Hepatocyte (in vitro differentiated cells): ENCODE measurements at regions not wholly inside any gene's neighbourhood (a gene's known extent, or its start where the extent isn't known, plus 50 kb on each side); places are given as distances from the start of the nearest gene placed in this dataset.

Source experiments
- EZH2 ChIP-seq: fragments of 200-600 bp; sonication (generic); IDR thresholded peaks from 2 replicates; pipeline ENCODE4 v1.6.1; 2016; ENCODE audit warnings: antibody characterized with exemption, mild to moderate bottlenecking, borderline replicate concordance
- TF ChIP-seq, protein P1 (sequence below): fragments of 200-600 bp; sonication (generic); IDR thresholded peaks from 2 replicates; pipeline ENCODE4 v1.5.1; 2016; ENCODE audit warnings: antibody characterized with exemption, mild to moderate bottlenecking; ENCODE audit not compliant: poor library complexity

DNA sequence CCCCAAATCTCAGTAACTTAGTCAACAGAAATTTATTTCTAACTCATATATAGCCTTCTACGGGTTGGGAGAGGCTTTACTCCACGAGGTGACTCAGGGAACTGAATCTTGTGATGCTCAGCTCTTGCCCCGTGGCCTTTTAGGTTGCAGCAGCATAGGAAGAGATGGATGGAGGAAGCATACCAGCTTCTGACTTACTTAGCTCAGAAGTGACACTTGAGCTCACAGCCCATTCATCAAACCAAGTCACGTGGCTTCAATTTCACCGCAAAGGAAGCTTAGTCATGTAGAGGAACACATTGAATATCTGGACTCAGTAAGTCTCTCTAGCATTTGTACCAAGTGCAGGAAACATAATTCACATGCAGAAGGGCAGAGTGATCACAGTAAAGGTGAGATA, 124.1 kb upstream of the KCNN2 start:
- TF ChIP-seq, protein P1, sequence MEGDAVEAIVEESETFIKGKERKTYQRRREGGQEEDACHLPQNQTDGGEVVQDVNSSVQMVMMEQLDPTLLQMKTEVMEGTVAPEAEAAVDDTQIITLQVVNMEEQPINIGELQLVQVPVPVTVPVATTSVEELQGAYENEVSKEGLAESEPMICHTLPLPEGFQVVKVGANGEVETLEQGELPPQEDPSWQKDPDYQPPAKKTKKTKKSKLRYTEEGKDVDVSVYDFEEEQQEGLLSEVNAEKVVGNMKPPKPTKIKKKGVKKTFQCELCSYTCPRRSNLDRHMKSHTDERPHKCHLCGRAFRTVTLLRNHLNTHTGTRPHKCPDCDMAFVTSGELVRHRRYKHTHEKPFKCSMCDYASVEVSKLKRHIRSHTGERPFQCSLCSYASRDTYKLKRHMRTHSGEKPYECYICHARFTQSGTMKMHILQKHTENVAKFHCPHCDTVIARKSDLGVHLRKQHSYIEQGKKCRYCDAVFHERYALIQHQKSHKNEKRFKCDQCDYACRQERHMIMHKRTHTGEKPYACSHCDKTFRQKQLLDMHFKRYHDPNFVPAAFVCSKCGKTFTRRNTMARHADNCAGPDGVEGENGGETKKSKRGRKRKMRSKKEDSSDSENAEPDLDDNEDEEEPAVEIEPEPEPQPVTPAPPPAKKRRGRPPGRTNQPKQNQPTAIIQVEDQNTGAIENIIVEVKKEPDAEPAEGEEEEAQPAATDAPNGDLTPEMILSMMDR: no peak
- TF ChIP-seq EZH2: no peak
